GM12878 (cell line): ENCODE measurements at regions not wholly inside any gene's neighbourhood (a gene's known extent, or its start where the extent isn't known, plus 50 kb on each side); places are given as distances from the start of the nearest gene placed in this dataset.

Source experiments
- ATAC-seq: fragments of 200-7000 bp; cut with Tn5 transposase; 3 replicates; pipeline ENCODE4 v1.9.1; 2020; ENCODE audit warnings: mild to moderate bottlenecking, moderate library complexity
- BruUV-seq: library from RNA; stranded (reverse); fragments of 400-500 nt; replicated peaks from 2 replicates; lab custom pipeline; 2021; lab: Mats Ljungman, UMichigan
- CTCF ChIA-PET: fragments of 300-600 bp; sonication (Branson Sonifier 250); formaldehyde crosslinking; extraction: SDS; loops from one replicate; lab custom pipeline; 2021; ENCODE audit warnings: inconsistent platforms; lab: Yijun Ruan, JAX
- POLR2A ChIA-PET: fragments of 350-600 bp; formaldehyde crosslinking; extraction: SDS; loops from one replicate; lab custom pipeline; 2021; ENCODE audit warnings: inconsistent platforms; lab: Charles Lee
- RAD21 ChIA-PET: fragments of 300-600 bp; sonication (Branson Sonifier 250); formaldehyde crosslinking; loops from one replicate; lab custom pipeline; 2023; ENCODE audit warnings: antibody characterized with exemption; ENCODE audit not compliant: unreplicated experiment; lab: Charles Lee
- SMC1A ChIA-PET: fragments of 300-600 bp; sonication (Branson Sonifier 250); formaldehyde crosslinking; loops from one replicate; lab custom pipeline; 2023; ENCODE audit not compliant: unreplicated experiment, uncharacterized antibody; lab: Charles Lee
- DNase-seq: peaks from one replicate; pipeline ENCODE4 v3.0.0-alpha.2; 2011; ENCODE audit warnings: low read depth, low spot score
- FAIRE-seq: peaks from 3 replicates; lab custom pipeline; 2011; peaks lifted over from hg19 to GRCh38; lab: Jason Lieb, UNC
- H2AFZ ChIP-seq: 2 replicates; pipeline ENCODE4 v1.6.0; 2011; ENCODE audit warnings: low read depth, low read length, control low read depth; ENCODE audit not compliant: control insufficient read depth
- H3K27ac ChIP-seq: 2 replicates; pipeline ENCODE4 v1.5.1; 2011; ENCODE audit warnings: control low read depth; ENCODE audit not compliant: control insufficient read depth, insufficient read depth
- H3K27me3 ChIP-seq, 2 experiments: replicated peaks in 1 of 2; 2 replicates each; pipeline versions ENCODE4 v1.6.0 to v1.6.1; 2011; ENCODE audit warnings: low read length in 1 of 2; ENCODE audit not compliant: control insufficient read depth in 2 of 2, insufficient read depth in 2 of 2
- H3K36me3 ChIP-seq, 2 experiments: 2 replicates each; pipeline ENCODE4 v1.5.1; 2011; ENCODE audit warnings: low read length in 1 of 2; ENCODE audit not compliant: control insufficient read depth in 2 of 2, insufficient read depth in 2 of 2
- H3K4me1 ChIP-seq: 2 replicates; pipeline ENCODE4 v1.6.1; 2011; ENCODE audit warnings: mild to moderate bottlenecking, low read length, moderate library complexity, mixed read lengths; ENCODE audit not compliant: control insufficient read depth, insufficient read depth
- H3K4me2 ChIP-seq: 2 replicates; pipeline ENCODE4 v1.6.0; 2011; ENCODE audit warnings: control low read depth; ENCODE audit not compliant: control insufficient read depth, insufficient read depth
- H3K4me3 ChIP-seq: fragments of 200-600 bp; sonication (generic); 2 replicates; pipeline ENCODE4 v1.5.1; 2016
- H3K79me2 ChIP-seq: 2 replicates; pipeline ENCODE4 v1.6.0; 2011; ENCODE audit warnings: low read length; ENCODE audit not compliant: control insufficient read depth, insufficient read depth
- H3K9ac ChIP-seq: 2 replicates; pipeline ENCODE4 v1.8.0; 2011; ENCODE audit warnings: low read length, control low read depth, mixed read lengths; ENCODE audit not compliant: control insufficient read depth, insufficient read depth
- H3K9me3 ChIP-seq: replicated peaks from 3 replicates; pipeline ENCODE4 v1.5.1; 2011; ENCODE audit warnings: mild to moderate bottlenecking, low read length; ENCODE audit not compliant: control insufficient read depth, insufficient read depth
- H4K20me1 ChIP-seq: 2 replicates; pipeline ENCODE4 v1.6.0; 2011; ENCODE audit not compliant: control insufficient read depth, insufficient read depth
- ETV6 ChIP-seq, 2 experiments: fragments of 450-650 bp in 1 of 2; IDR thresholded peaks in 1 of 2; conservative IDR thresholded peaks in 1 of 2; 2 replicates each; pipeline ENCODE4 v1.6.1; 2014; ENCODE audit warnings: antibody characterized with exemption in 1 of 2, borderline replicate concordance in 1 of 2, low read depth in 1 of 2, mild to moderate bottlenecking in 1 of 2, moderate library complexity in 1 of 2
- FOS ChIP-seq: IDR thresholded peaks from 3 replicates; pipeline ENCODE4 v1.6.1; 2011; ENCODE audit warnings: borderline replicate concordance; ENCODE audit not compliant: insufficient read length; ENCODE audit errors: extremely low read depth
- NFYA ChIP-seq: IDR thresholded peaks from 2 replicates; pipeline ENCODE4 v1.6.1; 2011; ENCODE audit warnings: low read depth, mild to moderate bottlenecking, low read length, improper control_type of control experiment, borderline replicate concordance
- RAD51 ChIP-seq: fragments of 450-650 bp; IDR thresholded peaks from 2 replicates; pipeline ENCODE4 v1.6.1; 2016; ENCODE audit warnings: moderate library complexity, mild to moderate bottlenecking, inconsistent platforms
- WGBS: methylation state at CpG from one replicate; pipeline ENCODE4 v1.1.6; 2016; ENCODE audit warnings: low lambda C conversion rate; ENCODE audit not compliant: insufficient replicate concordance, insufficient coverage; ENCODE audit errors: missing lambda C conversion rate; 5-methylcytosine and 5-hydroxymethylcytosine counted together
- in situ Hi-C: fragments of 300-500 bp; cut with MboI; formaldehyde crosslinking; loops from 9 replicates; pipeline ENCODE4 v1.14.3; 2018; ENCODE audit warnings: mixed read lengths
- intact Hi-C: fragments of 100-400 bp; cut with micrococcal nuclease; formaldehyde crosslinking; loops from one replicate; pipeline ENCODE4 v1.14.2; 2022; ENCODE audit not compliant: unreplicated experiment
- TF ChIP-seq, protein P1 (sequence below): fragments of 450-650 bp; IDR thresholded peaks from 2 replicates; pipeline ENCODE4 v1.6.1; 2018; ENCODE audit warnings: mild to moderate bottlenecking, low read depth, moderate library complexity; ENCODE audit not compliant: partially characterized antibody
- TF ChIP-seq, protein P2 (sequence below): IDR thresholded peaks from 2 replicates; pipeline ENCODE4 v1.6.1; 2012; ENCODE audit warnings: improper control_type of control experiment, low read depth, low read length; ENCODE audit not compliant: insufficient replicate concordance

- TF ChIP-seq, protein P1, sequence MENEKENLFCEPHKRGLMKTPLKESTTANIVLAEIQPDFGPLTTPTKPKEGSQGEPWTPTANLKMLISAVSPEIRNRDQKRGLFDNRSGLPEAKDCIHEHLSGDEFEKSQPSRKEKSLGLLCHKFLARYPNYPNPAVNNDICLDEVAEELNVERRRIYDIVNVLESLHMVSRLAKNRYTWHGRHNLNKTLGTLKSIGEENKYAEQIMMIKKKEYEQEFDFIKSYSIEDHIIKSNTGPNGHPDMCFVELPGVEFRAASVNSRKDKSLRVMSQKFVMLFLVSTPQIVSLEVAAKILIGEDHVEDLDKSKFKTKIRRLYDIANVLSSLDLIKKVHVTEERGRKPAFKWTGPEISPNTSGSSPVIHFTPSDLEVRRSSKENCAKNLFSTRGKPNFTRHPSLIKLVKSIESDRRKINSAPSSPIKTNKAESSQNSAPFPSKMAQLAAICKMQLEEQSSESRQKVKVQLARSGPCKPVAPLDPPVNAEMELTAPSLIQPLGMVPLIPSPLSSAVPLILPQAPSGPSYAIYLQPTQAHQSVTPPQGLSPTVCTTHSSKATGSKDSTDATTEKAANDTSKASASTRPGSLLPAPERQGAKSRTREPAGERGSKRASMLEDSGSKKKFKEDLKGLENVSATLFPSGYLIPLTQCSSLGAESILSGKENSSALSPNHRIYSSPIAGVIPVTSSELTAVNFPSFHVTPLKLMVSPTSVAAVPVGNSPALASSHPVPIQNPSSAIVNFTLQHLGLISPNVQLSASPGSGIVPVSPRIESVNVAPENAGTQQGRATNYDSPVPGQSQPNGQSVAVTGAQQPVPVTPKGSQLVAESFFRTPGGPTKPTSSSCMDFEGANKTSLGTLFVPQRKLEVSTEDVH, result no peak
- TF ChIP-seq RAD51 (0 out of 2 replicates have a peak, but pooled peaks have one; percentile 11), FOS (no peak)
These were observed 225.4 kb downstream of the RBM19 start (continued) for GRCh38 chr12:113740699-113741098.

- Histone ChIP-seq H3K36me3 (no peaks in the 10 kb centered on the region), H3K4me3 (no peak overlapping the region), H3K27me3 (no peaks in the 10 kb centered on the region; a peak in 1 of 4 replicates), H3K9me3 (no peaks in the 10 kb centered on the region), H3K4me2 (no peak overlapping the region), H2AFZ (no peak overlapping the region), H3K9ac (no peak overlapping the region), H4K20me1 (no peaks in the 10 kb centered on the region), H3K4me1 (no peaks in the 10 kb centered on the region), H3K79me2 (no peaks in the 10 kb centered on the region), H3K27ac (no peak overlapping the region)
- BruUV-seq, result no TSS peak
- FAIRE-seq, result no peak
- ChIA-PET RAD21 (no interaction called here), CTCF (no interaction called here), POLR2A (no interaction called here), SMC1A (no interaction called here)
- DNase-seq, result no peak
- intact Hi-C loops, result no loop called here
- ATAC-seq, result no peak
- TF ChIP-seq NFYA (no peak), ETV6 (conservative IDR thresholded peaks at IDR 0.05 in 1 of 2, IDR thresholded peaks at IDR 0.05 in 1 of 2; ENCODE audit: borderline replicate concordance in 1 of 2, low read depth in 1 of 2) (no peak)
- TF ChIP-seq, protein P2, sequence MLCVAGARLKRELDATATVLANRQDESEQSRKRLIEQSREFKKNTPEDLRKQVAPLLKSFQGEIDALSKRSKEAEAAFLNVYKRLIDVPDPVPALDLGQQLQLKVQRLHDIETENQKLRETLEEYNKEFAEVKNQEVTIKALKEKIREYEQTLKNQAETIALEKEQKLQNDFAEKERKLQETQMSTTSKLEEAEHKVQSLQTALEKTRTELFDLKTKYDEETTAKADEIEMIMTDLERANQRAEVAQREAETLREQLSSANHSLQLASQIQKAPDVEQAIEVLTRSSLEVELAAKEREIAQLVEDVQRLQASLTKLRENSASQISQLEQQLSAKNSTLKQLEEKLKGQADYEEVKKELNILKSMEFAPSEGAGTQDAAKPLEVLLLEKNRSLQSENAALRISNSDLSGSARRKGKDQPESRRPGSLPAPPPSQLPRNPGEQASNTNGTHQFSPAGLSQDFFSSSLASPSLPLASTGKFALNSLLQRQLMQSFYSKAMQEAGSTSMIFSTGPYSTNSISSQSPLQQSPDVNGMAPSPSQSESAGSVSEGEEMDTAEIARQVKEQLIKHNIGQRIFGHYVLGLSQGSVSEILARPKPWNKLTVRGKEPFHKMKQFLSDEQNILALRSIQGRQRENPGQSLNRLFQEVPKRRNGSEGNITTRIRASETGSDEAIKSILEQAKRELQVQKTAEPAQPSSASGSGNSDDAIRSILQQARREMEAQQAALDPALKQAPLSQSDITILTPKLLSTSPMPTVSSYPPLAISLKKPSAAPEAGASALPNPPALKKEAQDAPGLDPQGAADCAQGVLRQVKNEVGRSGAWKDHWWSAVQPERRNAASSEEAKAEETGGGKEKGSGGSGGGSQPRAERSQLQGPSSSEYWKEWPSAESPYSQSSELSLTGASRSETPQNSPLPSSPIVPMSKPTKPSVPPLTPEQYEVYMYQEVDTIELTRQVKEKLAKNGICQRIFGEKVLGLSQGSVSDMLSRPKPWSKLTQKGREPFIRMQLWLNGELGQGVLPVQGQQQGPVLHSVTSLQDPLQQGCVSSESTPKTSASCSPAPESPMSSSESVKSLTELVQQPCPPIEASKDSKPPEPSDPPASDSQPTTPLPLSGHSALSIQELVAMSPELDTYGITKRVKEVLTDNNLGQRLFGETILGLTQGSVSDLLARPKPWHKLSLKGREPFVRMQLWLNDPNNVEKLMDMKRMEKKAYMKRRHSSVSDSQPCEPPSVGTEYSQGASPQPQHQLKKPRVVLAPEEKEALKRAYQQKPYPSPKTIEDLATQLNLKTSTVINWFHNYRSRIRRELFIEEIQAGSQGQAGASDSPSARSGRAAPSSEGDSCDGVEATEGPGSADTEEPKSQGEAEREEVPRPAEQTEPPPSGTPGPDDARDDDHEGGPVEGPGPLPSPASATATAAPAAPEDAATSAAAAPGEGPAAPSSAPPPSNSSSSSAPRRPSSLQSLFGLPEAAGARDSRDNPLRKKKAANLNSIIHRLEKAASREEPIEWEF, result no peak
- WGBS, result 26% methylated on average over 17 of the region's 17 CpGs
- in situ Hi-C loops, result no loop called here
These were observed 231.0 kb downstream of the RBM19 start for GRCh38 chr12:113735131-113735530.
